ENCODE measurements at regions not wholly inside any gene's neighbourhood (a gene's known extent, or its start where the extent isn't known, plus 50 kb on each side); places are given as distances from the start of the nearest gene placed in this dataset.

GRCh38 chr10:55374917-55375316, 573.9 kb upstream of the PCDH15 start:
- Histone ChIP-seq H3K27ac (ENCODE audit: control insufficient read depth, insufficient read depth, low read length) (no peak overlapping the region), H3K9ac (ENCODE audit: control insufficient read depth, extremely low read depth, insufficient read depth, low read length) (no peak overlapping the region), H4K20me1 (ENCODE audit: control insufficient read depth, extremely low read depth, insufficient read depth, low read length) (no peaks in the 10 kb centered on the region), H3K9me3 (ENCODE audit: control insufficient read depth, low read depth, low read length) (no peaks in the 10 kb centered on the region), H3K79me2 (ENCODE audit: control insufficient read depth, insufficient read depth, low read length) (no peaks in the 10 kb centered on the region), H3K4me2 (ENCODE audit: control insufficient read depth, extremely low read depth, insufficient read depth, low read depth, low read length) (no peak overlapping the region), H3K27me3 (ENCODE audit: control insufficient read depth, extremely low read depth, insufficient read depth, low read length) (no peaks in the 10 kb centered on the region), H2AFZ (ENCODE audit: control insufficient read depth, low read length) (no peak overlapping the region), H3K9me1 (ENCODE audit: control insufficient read depth, extremely low read depth, insufficient read depth, low read length) (no peaks in the 10 kb centered on the region), H3K4me1 (ENCODE audit: control insufficient read depth, extremely low read depth, insufficient read depth, low read length) (no peaks in the 10 kb centered on the region), H3K36me3 (ENCODE audit: control insufficient read depth in 2 of 2, extremely low read depth in 1 of 2, insufficient read depth in 2 of 2, low read length in 2 of 2) (no peaks in the 10 kb centered on the region), H3K4me3 (ENCODE audit: control insufficient read depth in 2 of 3, extremely low read depth in 1 of 3, insufficient read depth in 2 of 3, low read depth in 1 of 3, low read length in 3 of 3) (no peak overlapping the region)
- dilution Hi-C loops (cut with MboI; ENCODE audit: extremely low pct_ligation_motif_present, low sequenced_read_pairs), result no loop called here
- no peak for DNase-seq (ENCODE audit: low read depth, low spot score)
- FAIRE-seq, result no peak
- TF ChIP-seq EZH2 (IDR thresholded peaks at IDR 0.05; ENCODE audit: low read length), result no peak
- no peak for TF ChIP-seq CTCF (optimal IDR thresholded peaks at IDR 0.05 in 1 of 3, IDR thresholded peaks at IDR 0.05 in 1 of 3, conservative IDR thresholded peaks at IDR 0.05 in 1 of 3; ENCODE audit: extremely low read depth in 1 of 3, insufficient read depth in 2 of 3, low read length in 3 of 3)

GRCh38 chr10:55374060-55374459, 573.0 kb upstream of the PCDH15 start:
- Histone ChIP-seq H2AFZ (ENCODE audit: control insufficient read depth, low read length) (no peak overlapping the region), H3K9ac (ENCODE audit: control insufficient read depth, extremely low read depth, insufficient read depth, low read length) (no peak overlapping the region), H3K4me1 (ENCODE audit: control insufficient read depth, extremely low read depth, insufficient read depth, low read length) (no peaks in the 10 kb centered on the region), H3K4me3 (ENCODE audit: control insufficient read depth in 2 of 3, extremely low read depth in 1 of 3, insufficient read depth in 2 of 3, low read depth in 1 of 3, low read length in 3 of 3) (no peak overlapping the region), H3K27me3 (ENCODE audit: control insufficient read depth, extremely low read depth, insufficient read depth, low read length) (no peaks in the 10 kb centered on the region), H3K36me3 (ENCODE audit: control insufficient read depth in 2 of 2, extremely low read depth in 1 of 2, insufficient read depth in 2 of 2, low read length in 2 of 2) (no peaks in the 10 kb centered on the region), H3K4me2 (ENCODE audit: control insufficient read depth, extremely low read depth, insufficient read depth, low read depth, low read length) (no peak overlapping the region), H3K79me2 (ENCODE audit: control insufficient read depth, insufficient read depth, low read length) (no peaks in the 10 kb centered on the region), H3K27ac (ENCODE audit: control insufficient read depth, insufficient read depth, low read length) (no peak overlapping the region), H4K20me1 (ENCODE audit: control insufficient read depth, extremely low read depth, insufficient read depth, low read length) (no peaks in the 10 kb centered on the region), H3K9me3 (ENCODE audit: control insufficient read depth, low read depth, low read length) (no peaks in the 10 kb centered on the region), H3K9me1 (ENCODE audit: control insufficient read depth, extremely low read depth, insufficient read depth, low read length) (no peaks in the 10 kb centered on the region)
- dilution Hi-C loops (cut with MboI; ENCODE audit: extremely low pct_ligation_motif_present, low sequenced_read_pairs), result no loop called here
- no peak for TF ChIP-seq EZH2 (IDR thresholded peaks at IDR 0.05; ENCODE audit: low read length)
- no peak for TF ChIP-seq CTCF (optimal IDR thresholded peaks at IDR 0.05 in 1 of 3, IDR thresholded peaks at IDR 0.05 in 1 of 3, conservative IDR thresholded peaks at IDR 0.05 in 1 of 3; ENCODE audit: extremely low read depth in 1 of 3, insufficient read depth in 2 of 3, low read length in 3 of 3)
- DNase-seq (ENCODE audit: low read depth, low spot score) (no peak), FAIRE-seq (no peak)
